GM18520 (cell line): ENCODE measurements at regions not wholly inside any gene's neighbourhood (a gene's known extent, or its start where the extent isn't known, plus 50 kb on each side); places are given as distances from the start of the nearest gene placed in this dataset.
"Not testable (repeated sequence)": the region's sequence is repeated elsewhere in the genome, so short reads cannot be mapped to it uniquely, and the experiment has no call there.

Experiments used
- ATAC-seq: cut with Tn5 transposase; IDR thresholded peaks from one replicate; pipeline ENCODE4 v1.9.1; 2021; ENCODE audit not compliant: unreplicated experiment

GRCh38 chr13:83162493-83162892 is 719.8 kb downstream of the SLITRK1 start:
- no peak for ATAC-seq

- no peak for ATAC-seq
These were observed 728.4 kb downstream of the SLITRK1 start for GRCh38 chr13:83153848-83154247.

GRCh38 chr13:83151308-83151660 is 731.0 kb downstream of the SLITRK1 start:
- no peak for ATAC-seq

GRCh38 chr13:83150616-83151307 is 731.5 kb downstream of the SLITRK1 start:
- no peak for ATAC-seq

DNA sequence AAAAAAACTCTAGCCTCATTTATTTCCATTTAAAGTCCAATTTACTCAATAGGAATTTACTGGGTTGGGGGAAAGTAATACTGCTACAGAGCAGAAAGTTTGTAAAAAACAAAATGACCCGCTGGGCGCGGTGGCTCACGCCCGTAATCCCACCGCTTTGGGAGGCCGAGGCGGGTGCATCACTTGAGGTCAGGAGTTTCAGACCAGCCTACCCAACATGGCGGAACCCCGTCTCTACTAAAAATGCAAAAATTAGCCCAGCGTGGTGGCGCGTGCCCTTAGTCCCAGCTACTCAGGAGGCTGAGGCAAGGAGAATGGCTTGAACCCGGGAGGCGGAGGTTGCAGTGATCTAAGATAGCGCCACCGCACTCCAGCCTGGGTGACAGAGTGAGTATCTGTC is 745.6 kb downstream of the SLITRK1 start:
- ATAC-seq, result no peak

DNA sequence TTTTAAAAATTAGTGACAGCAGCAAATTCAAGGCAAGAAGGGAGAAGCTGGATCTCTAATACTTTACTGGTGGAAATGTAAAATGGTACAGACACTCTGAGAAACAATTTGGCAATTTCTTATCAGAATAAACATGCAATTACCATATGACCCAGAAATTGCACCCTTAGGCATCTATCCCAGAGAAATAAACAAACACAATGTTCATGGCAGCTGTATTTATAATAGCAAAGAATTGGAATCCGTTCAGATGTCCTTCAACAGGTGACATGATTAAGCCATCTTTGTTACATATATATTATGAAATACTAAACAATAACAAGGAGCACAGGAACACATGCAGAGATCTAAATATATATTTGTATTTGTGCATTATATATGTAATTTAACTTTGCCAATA is 756.5 kb downstream of the SLITRK1 start:
- no peak for ATAC-seq

GRCh38 chr13:83121896-83122295 is 760.4 kb downstream of the SLITRK1 start:
- no peak for ATAC-seq

DNA sequence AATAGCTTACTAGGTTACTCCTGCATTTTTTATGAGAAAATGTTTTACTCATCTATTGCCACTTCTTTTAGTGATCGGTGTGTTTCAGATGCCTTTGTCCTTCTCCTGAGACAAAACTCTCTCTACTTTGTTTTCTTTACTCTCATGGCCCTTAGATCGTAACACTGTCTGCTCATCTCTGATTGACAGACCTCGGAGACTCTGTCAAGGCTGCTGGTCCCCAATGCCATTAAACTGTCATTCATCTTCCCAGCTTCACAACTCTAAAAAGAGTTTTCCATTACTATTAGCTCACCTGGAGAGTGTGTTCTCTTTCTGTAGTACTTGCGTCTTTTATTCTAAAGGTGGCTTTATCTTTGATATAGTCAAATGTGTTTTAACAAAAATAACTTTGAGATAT is 765.2 kb downstream of the SLITRK1 start:
- no peak for ATAC-seq

GRCh38 chr13:83101574-83102247 is 780.6 kb downstream of the SLITRK1 start:
- not testable (repeated sequence) for ATAC-seq

DNA sequence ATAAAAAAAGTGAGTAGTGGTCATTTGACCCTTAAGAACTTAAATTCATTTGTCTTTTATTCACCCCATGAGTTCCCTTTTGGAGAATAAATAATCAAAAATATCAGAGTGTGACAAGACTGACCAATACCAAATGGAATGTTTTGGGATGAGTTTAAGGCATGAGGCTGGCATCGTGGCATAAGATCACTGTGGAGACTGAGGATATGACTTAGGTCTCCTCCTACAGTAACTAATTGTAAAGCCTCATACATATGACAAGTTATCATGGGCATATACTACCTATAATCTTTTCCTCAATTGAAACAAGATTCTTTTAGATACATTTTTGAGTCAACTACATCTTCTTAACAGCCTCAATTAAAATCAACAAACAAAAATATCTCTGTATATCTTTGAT is 782.0 kb downstream of the SLITRK1 start:
- no peak for ATAC-seq

DNA sequence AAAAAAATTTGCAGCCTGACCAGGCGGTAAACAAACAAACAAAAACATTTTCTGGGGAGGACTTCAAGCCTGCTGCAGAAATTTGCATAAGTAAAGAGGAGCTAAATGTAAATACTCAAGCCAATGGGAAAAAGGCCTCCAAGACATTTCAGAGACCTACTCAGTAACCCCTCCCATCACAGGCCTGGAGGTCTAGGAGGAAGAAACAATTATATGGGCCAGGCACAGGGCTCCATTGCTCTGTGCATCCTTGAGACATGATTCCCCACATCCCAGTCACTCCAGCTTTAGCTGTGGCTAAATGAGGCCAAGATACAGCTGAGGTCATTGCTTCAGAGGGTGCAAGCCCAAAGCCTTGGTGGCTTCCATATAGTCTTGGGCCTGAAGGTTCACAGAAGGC is 793.4 kb downstream of the SLITRK1 start:
- no peak for ATAC-seq

- no peak for ATAC-seq
These were observed 795.3 kb downstream of the SLITRK1 start for GRCh38 chr13:83086948-83087347.

GRCh38 chr13:83086088-83086487 is 796.2 kb downstream of the SLITRK1 start:
- ATAC-seq, result no peak

DNA sequence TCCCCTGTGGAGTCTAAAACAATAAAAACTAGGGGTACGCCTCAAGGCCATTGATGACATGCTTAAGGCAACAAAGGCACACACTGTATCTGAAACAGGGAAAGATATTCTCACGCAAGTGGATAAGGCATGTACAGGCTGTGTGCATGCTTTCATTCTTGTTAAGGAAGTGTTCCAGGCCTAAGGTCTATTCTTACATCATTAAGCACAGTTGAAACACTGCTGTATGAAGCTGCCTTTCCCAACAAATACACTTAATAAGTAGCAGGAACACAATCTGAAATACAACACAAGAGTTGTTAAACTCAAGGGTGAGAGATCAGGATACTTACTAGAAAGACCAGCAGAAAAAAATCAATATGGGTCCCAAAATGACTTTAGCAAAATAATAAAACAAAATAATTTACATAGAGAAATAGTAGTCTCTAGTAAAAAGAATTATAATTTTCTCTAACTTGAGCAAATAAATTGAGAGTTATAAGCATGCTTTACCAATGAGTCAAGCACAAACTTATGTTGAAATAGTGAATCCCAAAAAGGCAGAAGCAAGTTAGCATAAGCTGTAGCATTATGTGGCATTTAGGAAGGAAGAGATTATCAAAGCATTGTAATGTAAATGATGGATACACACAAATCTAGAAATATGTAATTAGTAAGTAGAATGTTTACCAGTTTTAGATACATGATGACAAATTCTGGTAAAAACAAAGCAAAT is 796.9 kb downstream of the SLITRK1 start:
- ATAC-seq, result no peak

GRCh38 chr13:83077499-83077898 is 804.8 kb downstream of the SLITRK1 start:
- ATAC-seq, result no peak

- ATAC-seq, result not testable (repeated sequence)
These were observed 808.3 kb downstream of the SLITRK1 start for GRCh38 chr13:83073930-83074329.

DNA sequence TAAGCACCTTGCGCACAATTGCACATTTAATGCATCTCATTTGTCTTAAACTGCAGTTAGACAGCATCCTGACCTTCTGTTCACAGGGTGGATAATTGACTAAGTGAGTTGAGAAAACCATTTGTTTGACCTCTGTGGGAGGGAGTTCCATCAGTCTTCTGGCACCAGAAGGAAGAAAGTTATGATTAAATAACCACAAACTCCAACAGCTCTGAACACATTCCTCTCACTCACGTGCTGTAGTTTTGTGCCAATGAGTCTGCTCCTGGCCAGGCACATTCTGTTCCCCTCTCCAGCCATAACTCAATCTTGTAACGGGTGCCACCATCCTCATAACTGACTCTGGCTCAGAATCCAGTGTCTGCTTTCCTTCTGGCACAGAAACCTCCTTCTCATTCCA is 817.2 kb downstream of the SLITRK1 start:
- no peak for ATAC-seq

GRCh38 chr13:83057119-83057518 is 825.2 kb downstream of the SLITRK1 start:
- ATAC-seq, result no peak

- ATAC-seq, result no peak
These were observed 826.0 kb downstream of the SLITRK1 start for GRCh38 chr13:83056269-83056668.

DNA sequence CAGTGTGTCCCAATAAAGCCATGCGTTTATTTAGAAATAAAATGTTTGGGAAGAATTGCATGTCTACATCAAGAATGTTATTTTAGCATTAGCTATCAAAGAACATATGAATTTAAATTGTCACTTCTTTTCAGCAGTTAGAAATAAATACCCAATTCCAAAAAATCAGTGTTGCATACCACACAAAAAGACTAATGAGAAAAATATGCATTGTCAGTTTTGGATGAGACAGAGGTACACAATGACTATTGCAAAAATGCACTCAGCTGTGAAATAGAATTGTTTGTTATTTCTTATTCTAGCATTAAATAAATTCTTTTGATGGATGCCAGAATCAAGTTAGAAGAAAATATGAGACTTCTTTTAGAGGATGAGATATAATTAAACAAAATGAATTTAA is 833.9 kb downstream of the SLITRK1 start:
- ATAC-seq, result no peak

- no peak for ATAC-seq
These were observed 857.2 kb downstream of the SLITRK1 start for GRCh38 chr13:83024955-83025594.

DNA sequence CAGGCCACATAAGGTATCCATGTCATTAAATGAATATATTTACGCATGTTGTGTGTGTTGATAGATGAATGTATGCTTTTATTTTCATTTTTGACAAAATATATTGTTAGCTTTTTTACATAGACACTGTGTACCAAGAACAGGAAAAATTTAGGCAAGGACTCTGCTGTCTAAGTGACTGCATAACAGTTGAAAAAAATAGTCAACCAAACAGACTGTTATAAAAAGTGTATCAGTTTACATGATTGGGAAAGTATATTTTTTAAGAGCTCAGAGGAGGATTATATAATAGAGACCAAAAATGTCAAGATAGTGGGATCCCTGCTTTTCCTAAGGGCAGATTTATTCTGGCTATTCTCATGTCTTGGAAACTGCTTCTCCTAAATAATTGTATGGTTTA is 858.0 kb downstream of the SLITRK1 start:
- ATAC-seq, result no peak
